GM18505 (cell line): ENCODE measurements at regions not wholly inside any gene's neighbourhood (a gene's known extent, or its start where the extent isn't known, plus 50 kb on each side); places are given as distances from the start of the nearest gene placed in this dataset.

Experiments
- ATAC-seq: cut with Tn5 transposase; IDR thresholded peaks from one replicate; pipeline ENCODE4 v1.9.1; 2021; ENCODE audit not compliant: unreplicated experiment
- POLR2A ChIP-seq: IDR thresholded peaks from 4 replicates; pipeline ENCODE4 v1.6.1; 2011; ENCODE audit warnings: borderline replicate concordance; ENCODE audit not compliant: insufficient read depth, insufficient read length; ENCODE audit errors: extremely low read depth

DNA sequence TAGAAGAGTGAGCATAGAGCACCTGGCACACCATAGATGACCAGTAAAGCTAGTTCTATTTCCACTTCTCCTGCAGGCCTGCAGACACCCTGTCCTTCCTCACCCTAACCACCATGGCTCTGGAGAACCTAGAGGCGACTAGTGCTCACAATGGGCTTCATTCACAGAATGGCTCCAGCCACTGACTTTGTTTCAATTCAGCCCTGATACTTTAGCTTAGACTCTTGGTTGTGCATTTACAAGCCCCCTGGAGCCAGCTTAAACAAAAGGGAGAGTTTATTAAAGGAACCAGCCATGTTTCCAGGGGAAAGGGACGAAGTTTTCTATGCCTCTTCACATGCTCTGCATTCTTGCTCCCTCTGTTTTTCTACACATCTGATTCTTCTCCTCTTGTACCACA, 123.7 kb downstream of the NAV1 start:
- ATAC-seq: no peak
- TF ChIP-seq POLR2A: no peak

DNA sequence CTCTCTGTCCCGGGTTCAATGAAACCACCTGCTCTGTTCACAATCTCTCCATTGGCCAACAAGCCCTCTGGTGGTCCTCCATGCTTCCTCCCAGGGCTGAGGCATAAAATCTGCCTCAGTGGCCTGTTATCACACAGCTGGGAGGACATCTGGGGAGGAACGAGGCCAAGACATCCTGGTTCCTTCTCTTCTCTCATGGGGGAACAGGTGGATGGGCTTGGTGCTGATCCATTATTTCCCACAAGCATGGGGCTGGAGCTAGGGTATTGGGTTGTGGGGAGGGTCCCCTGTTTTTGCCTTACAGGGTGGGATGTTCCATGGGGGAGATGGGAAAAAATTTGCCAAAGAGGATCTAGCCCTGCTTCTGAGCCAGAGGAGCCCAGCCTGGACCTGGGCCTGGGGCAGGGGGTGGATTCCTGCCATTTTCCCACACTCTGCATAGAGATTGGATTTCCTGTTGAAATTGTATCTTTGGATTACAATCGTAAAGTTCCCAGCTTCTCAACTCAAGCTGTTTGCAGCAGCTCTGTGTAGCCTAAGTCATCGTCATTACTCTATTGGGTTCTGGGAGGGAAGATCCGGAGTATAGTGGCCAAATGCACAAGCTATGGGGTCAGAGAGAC, 124.7 kb downstream of the NAV1 start:
- TF ChIP-seq POLR2A: no peak
- ATAC-seq: no peak

DNA sequence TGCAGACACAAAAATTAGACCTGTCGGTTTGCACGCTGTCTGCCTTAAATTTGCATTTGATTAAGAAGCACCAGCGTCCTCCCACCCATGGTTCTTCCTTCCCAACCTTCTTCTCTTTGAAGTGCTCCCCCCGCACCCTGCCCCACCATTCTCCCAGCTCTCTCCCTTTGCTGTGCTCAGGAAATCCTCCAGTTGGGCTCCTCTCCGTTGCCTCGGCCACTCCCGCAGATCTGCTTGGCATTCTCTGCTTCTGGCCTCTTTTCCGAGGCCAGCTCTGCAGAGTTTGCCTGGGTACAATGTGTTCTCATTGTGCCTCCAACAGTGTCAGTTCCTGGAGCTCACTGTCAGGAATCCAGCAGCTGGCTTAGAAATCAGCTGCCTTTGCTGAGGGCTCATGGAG, 126.1 kb downstream of the NAV1 start:
- no peak for ATAC-seq
- TF ChIP-seq POLR2A: no peak

DNA sequence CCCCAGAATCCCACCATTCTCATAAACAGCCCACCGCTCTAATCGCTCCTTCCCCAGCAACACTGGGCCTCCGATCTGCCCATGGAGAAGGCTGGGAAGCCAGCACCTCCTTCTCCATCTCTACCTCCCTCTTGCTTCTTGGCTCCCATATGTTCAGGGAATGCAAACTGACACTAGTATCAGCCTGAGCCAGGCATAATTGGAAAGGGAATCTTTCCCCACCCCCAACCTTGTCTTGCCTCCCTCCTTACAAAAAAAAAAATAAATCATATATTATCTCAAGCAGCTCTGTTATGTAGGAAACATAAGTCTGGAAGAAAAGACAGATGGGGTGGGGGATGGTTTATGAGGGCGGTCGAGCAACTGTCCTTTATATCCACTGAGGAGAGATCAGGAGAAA, 127.2 kb downstream of the NAV1 start:
- ATAC-seq: no peak
- no peak for TF ChIP-seq POLR2A

DNA sequence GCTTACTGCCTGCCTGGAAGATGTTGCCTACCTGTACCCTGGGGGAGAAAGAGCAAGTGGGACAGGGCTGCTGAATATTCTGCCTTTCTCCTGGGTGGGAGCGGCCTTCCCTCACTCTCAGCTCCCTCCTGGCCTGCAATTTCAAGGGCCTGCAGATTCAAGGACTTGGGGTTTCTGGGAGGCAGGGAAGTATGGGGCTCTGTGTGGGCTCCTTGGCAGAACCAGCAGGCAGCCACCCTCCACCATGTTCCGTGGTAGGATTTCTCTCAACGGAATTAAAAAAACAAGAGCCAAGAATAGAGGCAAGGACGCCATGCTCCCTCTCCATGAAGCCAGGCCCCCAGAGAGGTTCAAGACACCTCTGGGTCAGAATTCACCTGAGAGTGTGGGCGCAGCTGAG, 127.7 kb downstream of the NAV1 start:
- TF ChIP-seq POLR2A: no peak
- no peak for ATAC-seq

DNA sequence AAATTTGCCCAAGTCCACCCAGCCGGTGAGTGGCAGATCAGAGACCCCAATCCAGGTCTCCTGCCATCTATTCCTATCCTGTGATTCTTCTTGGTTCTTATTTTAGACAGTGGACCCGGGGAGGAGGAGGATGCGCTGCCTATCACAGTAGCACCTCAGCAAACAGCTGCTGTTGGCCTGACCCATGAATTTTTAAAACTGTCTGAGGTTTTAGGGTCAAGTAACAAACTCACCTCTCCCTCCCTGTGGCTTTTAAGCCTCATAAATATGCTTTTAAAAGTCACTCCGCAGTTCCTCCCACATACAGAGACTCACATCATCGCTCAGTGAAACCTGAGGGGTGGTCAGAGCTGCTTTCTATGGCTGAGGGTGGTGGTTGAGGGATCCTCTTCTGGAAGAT, 128.6 kb downstream of the NAV1 start:
- no peak for ATAC-seq
- no peak for TF ChIP-seq POLR2A

DNA sequence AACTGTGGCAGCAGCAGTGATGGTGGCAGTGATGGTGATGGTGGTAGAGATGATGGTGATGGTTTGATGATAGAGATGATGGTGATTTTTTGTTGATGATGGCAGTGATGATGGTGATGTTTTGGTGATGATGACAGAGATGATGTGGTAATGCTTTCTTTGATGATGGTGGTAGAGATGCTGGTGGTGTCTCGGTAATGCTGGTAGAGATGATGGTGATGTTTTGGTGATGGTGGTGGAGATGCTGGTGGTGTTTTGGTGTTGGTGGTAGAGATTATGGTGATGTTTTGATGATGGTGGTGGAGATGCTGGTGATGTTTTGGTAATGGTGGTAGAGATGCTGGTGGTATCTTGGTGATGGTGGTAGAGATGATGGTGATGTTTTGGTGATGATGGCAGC, 131.6 kb downstream of the NAV1 start:
- no peak for TF ChIP-seq POLR2A
- no peak for ATAC-seq

DNA sequence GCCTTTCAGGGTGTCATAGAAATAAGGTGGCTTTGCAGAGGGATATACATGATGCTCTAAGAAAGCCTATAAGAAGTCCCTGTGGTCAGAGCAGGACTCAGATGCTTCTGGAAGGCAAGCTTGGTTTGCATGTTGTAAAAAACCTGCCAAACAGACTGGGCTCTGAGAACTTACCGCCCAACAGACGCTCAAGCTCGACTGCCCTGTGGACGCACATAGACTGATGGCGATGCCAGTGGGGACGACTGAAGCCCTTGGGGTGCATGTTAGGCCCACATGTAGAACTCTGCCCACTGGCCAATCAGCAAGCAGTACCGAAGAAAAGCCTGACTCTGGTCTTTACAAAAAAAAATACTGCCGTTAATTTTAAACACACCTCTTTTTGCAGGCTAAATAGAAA, 133.8 kb downstream of the NAV1 start:
- ATAC-seq: no peak
- no peak for TF ChIP-seq POLR2A

DNA sequence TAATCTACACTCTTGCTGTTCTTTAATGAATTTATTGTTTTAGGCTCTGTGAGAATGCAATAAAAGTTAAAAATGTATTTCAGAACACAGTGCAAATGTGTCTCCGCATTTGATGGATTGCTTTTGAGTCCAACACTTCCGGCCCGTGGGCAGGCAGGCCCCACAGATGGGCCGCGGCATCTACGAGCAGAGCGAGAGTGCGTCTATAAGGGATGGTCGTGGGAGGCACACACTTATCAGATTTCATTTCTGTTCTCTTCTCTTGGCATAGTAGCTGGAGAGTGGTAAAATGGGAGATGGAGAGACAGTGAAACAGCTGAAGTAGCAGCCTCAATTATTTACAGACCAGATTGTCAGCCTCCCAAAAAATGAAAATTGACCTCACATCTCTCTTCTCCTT, 134.2 kb downstream of the NAV1 start:
- ATAC-seq: no peak
- TF ChIP-seq POLR2A: no peak

DNA sequence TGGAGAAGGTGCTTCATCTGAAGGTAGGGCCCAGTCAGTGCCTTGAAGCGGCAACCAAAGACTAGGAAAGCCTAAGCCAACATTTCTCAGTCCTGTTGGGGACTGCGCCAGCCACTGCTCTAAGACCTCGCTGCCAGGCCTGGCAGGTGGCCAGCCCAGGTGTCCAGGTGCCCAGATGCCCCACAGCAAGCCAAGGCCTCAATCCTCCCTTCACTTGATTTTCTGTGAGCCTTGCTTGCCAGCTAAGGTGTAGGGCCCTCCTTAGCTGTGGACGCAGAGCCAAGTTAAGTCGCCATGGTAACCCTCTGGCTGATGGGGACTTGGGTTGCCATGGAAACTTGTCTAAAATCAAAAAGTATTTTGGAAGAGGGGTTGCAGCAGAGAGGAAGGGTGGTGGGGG, 135.0 kb downstream of the NAV1 start:
- ATAC-seq: no peak
- no peak for TF ChIP-seq POLR2A

DNA sequence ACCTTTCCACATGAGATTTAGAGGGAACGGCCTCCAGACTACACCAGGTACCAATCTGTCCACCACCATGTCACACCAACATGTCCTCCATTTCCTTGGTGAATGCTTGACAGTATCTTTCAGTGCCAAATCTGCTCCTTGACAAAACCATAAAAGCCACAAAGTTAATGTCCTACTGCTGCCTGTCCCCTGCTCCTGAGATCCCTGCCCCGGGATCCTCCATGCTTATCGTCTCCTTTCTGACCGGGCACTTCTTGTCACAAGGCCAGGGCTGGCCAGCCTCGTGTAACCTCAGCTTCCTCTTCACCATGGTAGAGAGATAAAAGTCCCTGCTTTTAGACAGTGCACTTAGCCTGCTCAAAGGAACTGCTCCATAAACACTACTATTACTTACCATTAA, 136.2 kb downstream of the NAV1 start:
- TF ChIP-seq POLR2A: no peak
- no peak for ATAC-seq

DNA sequence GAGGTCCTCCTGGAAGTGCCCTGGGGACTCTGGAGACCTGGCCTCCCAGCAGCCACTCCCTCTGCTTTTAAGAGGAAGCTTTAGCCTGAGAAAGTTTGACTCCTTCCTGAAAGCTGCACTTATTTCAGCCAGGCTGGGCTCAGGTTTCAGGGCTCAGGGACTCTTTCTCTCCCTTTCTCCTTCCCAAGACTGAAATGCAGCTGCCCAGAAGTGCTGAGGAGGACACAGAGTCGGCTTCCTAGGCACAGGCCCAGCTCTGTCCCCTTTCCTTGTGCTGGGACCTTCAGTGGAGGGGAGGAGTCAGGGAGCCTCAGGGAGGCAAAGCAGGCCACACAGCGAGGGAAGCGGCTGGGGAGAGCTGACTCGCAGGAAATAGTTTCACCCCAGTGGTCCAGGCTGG, 137.3 kb downstream of the NAV1 start:
- no peak for TF ChIP-seq POLR2A
- no peak for ATAC-seq

DNA sequence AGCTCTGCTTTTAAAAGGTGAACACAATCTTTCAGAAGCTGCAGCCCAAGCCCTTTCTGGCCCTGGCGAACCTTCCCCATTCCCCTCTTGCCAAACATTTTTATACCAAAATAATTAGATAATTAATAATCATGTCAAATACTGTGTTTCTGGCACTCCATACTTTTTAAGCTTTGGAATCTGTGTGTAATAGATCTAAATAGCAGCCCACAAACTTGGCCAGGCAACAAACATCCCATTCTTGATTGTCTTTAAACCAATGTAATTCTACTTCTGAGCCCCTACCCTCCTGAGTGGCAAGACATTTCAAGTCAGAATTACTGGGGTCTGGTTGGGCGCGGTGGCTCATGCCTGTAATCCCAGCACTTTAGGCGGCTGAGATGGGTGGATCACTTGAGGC, 137.7 kb downstream of the NAV1 start:
- ATAC-seq: no peak
- TF ChIP-seq POLR2A: no peak

DNA sequence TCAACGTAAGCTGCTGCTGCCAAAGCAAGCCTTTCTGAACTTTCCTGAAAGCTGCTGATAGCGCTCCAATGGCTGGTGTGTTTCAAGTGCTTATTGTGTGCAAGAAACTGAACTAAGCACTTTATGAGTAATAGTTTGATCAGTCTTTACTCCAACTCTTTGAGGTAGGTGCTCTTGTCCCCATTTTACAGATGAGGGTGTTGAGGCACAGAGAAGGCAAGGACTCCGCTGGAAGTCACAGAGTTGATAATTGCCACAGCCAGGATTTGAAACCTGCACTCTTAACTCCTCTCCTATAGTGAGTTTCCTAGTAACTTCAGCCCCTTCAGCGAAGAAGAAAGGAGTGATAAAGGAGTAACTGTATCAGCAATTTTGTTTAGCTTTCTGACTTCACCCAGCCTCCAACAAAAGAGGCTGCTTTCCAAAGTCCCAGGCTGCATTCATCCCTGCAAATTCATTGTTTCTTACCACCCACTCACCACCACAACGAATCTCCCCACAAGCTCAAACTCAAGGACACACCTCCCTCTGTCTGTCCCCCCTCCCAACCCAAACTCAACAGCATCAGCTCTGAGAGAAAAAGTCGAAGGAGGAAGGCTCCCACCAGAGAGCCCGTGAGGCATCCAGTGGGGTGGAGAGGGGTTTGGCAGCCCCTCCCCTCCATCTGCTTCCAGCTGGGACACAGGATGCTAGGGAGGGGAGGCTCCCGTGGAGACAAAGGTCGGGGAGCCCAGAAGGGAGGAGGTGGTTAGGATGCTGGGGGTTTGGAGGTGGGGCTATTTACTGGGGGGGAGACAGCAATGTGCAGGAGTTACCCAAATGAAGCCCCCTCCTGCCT, 139.6 kb downstream of the NAV1 start:
- no peak for TF ChIP-seq POLR2A
- no peak for ATAC-seq
